NCI-H345 (cell line): ENCODE measurements at regions not wholly inside any gene's neighbourhood (a gene's known extent, or its start where the extent isn't known, plus 50 kb on each side); places are given as distances from the start of the nearest gene placed in this dataset.

Source experiments
- DNase-seq: peaks from one replicate; lab custom pipeline; 2025; lab: John Stamatoyannopoulos, UW

- DNase-seq, result no peak
Measured at GRCh38 chr16:9251026-9251425, 159.6 kb downstream of the HAPSTR1 start.

GRCh38 chr16:9254863-9255262 is 163.4 kb downstream of the HAPSTR1 start:
- DNase-seq, result no peak

- DNase-seq, result no peak
Measured at GRCh38 chr16:9256196-9256595, 164.8 kb downstream of the HAPSTR1 start.

GRCh38 chr16:9257843-9258242 is 166.4 kb downstream of the HAPSTR1 start:
- DNase-seq, result no peak

- DNase-seq, result no peak
Measured at GRCh38 chr16:9258423-9259051, 167.1 kb downstream of the HAPSTR1 start.

GRCh38 chr16:9259914-9260608 is 168.6 kb downstream of the HAPSTR1 start:
- DNase-seq, result no peak

- DNase-seq, result peak; percentile 27
Measured at GRCh38 chr16:9260666-9261065, 169.2 kb downstream of the HAPSTR1 start.

- no peak for DNase-seq
Measured at GRCh38 chr16:9261376-9261775, 169.9 kb downstream of the HAPSTR1 start.

GRCh38 chr16:9262941-9263715 is 171.7 kb downstream of the HAPSTR1 start:
- DNase-seq, result no peak

GRCh38 chr16:9264067-9264466 is 172.6 kb downstream of the HAPSTR1 start:
- DNase-seq, result no peak

- DNase-seq, result no peak
Measured at GRCh38 chr16:9268446-9268845, 177.0 kb downstream of the HAPSTR1 start.

- DNase-seq, result no peak
Measured at GRCh38 chr16:9270424-9270823, 179.0 kb downstream of the HAPSTR1 start.

- no peak for DNase-seq
Measured at GRCh38 chr16:9270941-9271340, 179.5 kb downstream of the HAPSTR1 start.

GRCh38 chr16:9271841-9272240 is 180.4 kb downstream of the HAPSTR1 start:
- no peak for DNase-seq

GRCh38 chr16:9275377-9275776 is 183.9 kb downstream of the HAPSTR1 start:
- no peak for DNase-seq

- DNase-seq, result no peak
Measured at GRCh38 chr16:9275816-9276354, 184.4 kb downstream of the HAPSTR1 start.

GRCh38 chr16:9279291-9280068 is 188.0 kb downstream of the HAPSTR1 start:
- no peak for DNase-seq

- DNase-seq, result no peak
Measured at GRCh38 chr16:9280069-9280466, 188.6 kb downstream of the HAPSTR1 start.

GRCh38 chr16:9286930-9287329 is 195.5 kb downstream of the HAPSTR1 start:
- DNase-seq, result no peak

- no peak for DNase-seq
Measured at GRCh38 chr16:9296271-9296590, 204.8 kb downstream of the HAPSTR1 start.

- DNase-seq, result no peak
Measured at GRCh38 chr16:9297437-9298113, 206.1 kb downstream of the HAPSTR1 start.

- DNase-seq, result no peak
Measured at GRCh38 chr16:9300252-9300651, 208.8 kb downstream of the HAPSTR1 start.
